Stomach (tissue), 8 donors: ENCODE measurements at regions not wholly inside any gene's neighbourhood (a gene's known extent, or its start where the extent isn't known, plus 50 kb on each side); places are given as distances from the start of the nearest gene placed in this dataset.

Experiments used
- DNase-seq, 2 donors: peaks; one replicate each; pipeline versions ENCODE4 v3.0.0 to v3.0.0-alpha.2; 2013 to 2019
- H3K27ac ChIP-seq, 5 donors: fragments of 200-600 bp in 4 of 5; sonication (generic) in 4 of 5; one replicate each; pipeline ENCODE4 v1.5.1; 2013 to 2019; ENCODE audit warnings: mild to moderate bottlenecking in 1 of 5, moderate library complexity in 1 of 5
- H3K27me3 ChIP-seq, 3 donors: fragments of 200-600 bp; sonication (generic); one replicate each; pipeline ENCODE4 v1.5.1; 2017 to 2019; ENCODE audit warnings: mixed run types in 1 of 3
- H3K36me3 ChIP-seq, 4 donors: fragments of 200-600 bp; sonication (generic); 1 replicate in 3 of 4; 2 replicates in 1 of 4; pipeline ENCODE4 v1.5.1; 2016 to 2019
- H3K4me1 ChIP-seq, 4 donors: fragments of 200-600 bp; sonication (generic); one replicate each; pipeline ENCODE4 v1.5.1; 2016 to 2019
- H3K4me3 ChIP-seq, 4 donors: fragments of 200-600 bp; sonication (generic) in 3 of 4; one replicate each; pipeline ENCODE4 v1.5.1; 2016 to 2019; ENCODE audit warnings: mild to moderate bottlenecking in 1 of 4
- H3K9me3 ChIP-seq, 4 donors: fragments of 200-600 bp; sonication (generic); one replicate each; pipeline ENCODE4 v1.5.1; 2016 to 2019
- EP300 ChIP-seq: sonication (generic); formaldehyde crosslinking; IDR thresholded peaks from one replicate; pipeline ENCODE4 v1.6.1; 2017; ENCODE audit warnings: antibody characterized with exemption
- POLR2A ChIP-seq, 4 donors: fragments of 450-650 bp; IDR thresholded peaks; one replicate each; pipeline ENCODE4 v1.6.1; 2016; ENCODE audit warnings: antibody characterized with exemption in 4 of 4, control low read depth in 2 of 4, mild to moderate bottlenecking in 1 of 4, moderate library complexity in 1 of 4
- POLR2AphosphoS5 ChIP-seq, 3 donors: sonication (generic); formaldehyde crosslinking; IDR thresholded peaks; one replicate each; pipeline ENCODE4 v1.6.1; 2016; ENCODE audit warnings: antibody characterized with exemption in 3 of 3
- WGBS, 5 donors: extraction: QIAGEN DNeasy Blood & Tissue Kit in 3 of 5; methylation state at CpG; one replicate each; pipeline versions ENCODE4 v1.1.5 to v1.1.7; 2013 to 2018; 5-methylcytosine and 5-hydroxymethylcytosine counted together
- intact Hi-C: fragments of 100-400 bp; cut with DNase I; formaldehyde crosslinking; loops from one replicate; pipeline ENCODE4 v1.15.1; 2023; ENCODE audit warnings: low total_unique reads
- TF ChIP-seq, protein P1 (sequence below), 7 experiments: fragments of 450-650 bp in 4 of 7; fragments of 200-600 bp in 3 of 7; sonication (generic) in 3 of 7; IDR thresholded peaks; one replicate each; pipeline ENCODE4 v1.5.1; 2016 to 2019; ENCODE audit warnings: antibody characterized with exemption in 7 of 7, control low read depth in 2 of 7, mild to moderate bottlenecking in 1 of 7
- donor health status: healthy with polysubstance abuse.
- donor health status: Bipolar disorder and iron deficiency.
- donor health status: healthy.

DNA sequence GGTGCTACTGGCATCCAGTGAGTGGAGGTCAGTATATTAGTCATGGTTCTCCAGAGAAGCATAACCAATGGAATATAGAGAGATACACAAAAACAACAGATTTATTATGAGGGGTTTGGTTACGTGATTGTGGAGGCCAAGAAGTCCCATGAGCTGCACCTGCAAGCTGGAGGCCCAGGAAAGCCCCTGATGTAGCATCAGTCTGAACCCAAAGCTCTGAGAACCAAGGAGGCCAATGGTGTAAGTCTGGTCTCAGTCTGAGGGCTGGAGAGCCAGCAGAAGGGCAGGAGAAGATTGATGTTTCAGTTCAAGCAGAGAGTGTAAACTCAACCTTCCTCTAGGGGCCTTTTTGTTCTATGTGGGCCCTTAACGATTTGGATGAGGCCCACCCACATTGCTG, 144.1 kb downstream of the KLF13 start:
- Histone ChIP-seq H3K27me3 (peaks cover 0 to 14% (median 0%) of the 10 kb centered on the region in 3 donors), H3K9me3 (no peaks in the 10 kb centered on the region), H3K27ac (no peak overlapping the region), H3K4me3 (no peak overlapping the region), H3K4me1 (peaks cover 0 to 19% (median 10%) of the 10 kb centered on the region in 4 donors), H3K36me3 (no peaks in the 10 kb centered on the region)
- no peak for TF ChIP-seq EP300
- TF ChIP-seq POLR2A (IDR thresholded peaks at IDR 0.05), result no peak
- TF ChIP-seq POLR2AphosphoS5 (IDR thresholded peaks at IDR 0.05), result no peak
- TF ChIP-seq, protein P1, sequence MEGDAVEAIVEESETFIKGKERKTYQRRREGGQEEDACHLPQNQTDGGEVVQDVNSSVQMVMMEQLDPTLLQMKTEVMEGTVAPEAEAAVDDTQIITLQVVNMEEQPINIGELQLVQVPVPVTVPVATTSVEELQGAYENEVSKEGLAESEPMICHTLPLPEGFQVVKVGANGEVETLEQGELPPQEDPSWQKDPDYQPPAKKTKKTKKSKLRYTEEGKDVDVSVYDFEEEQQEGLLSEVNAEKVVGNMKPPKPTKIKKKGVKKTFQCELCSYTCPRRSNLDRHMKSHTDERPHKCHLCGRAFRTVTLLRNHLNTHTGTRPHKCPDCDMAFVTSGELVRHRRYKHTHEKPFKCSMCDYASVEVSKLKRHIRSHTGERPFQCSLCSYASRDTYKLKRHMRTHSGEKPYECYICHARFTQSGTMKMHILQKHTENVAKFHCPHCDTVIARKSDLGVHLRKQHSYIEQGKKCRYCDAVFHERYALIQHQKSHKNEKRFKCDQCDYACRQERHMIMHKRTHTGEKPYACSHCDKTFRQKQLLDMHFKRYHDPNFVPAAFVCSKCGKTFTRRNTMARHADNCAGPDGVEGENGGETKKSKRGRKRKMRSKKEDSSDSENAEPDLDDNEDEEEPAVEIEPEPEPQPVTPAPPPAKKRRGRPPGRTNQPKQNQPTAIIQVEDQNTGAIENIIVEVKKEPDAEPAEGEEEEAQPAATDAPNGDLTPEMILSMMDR (IDR thresholded peaks at IDR 0.05), result no peak
- 63 to 83% (median 68%) methylated on average over 2 of the region's 2 CpGs for WGBS, 5 donors
- intact Hi-C loops, result no loop called here
- DNase-seq, result no peak

DNA sequence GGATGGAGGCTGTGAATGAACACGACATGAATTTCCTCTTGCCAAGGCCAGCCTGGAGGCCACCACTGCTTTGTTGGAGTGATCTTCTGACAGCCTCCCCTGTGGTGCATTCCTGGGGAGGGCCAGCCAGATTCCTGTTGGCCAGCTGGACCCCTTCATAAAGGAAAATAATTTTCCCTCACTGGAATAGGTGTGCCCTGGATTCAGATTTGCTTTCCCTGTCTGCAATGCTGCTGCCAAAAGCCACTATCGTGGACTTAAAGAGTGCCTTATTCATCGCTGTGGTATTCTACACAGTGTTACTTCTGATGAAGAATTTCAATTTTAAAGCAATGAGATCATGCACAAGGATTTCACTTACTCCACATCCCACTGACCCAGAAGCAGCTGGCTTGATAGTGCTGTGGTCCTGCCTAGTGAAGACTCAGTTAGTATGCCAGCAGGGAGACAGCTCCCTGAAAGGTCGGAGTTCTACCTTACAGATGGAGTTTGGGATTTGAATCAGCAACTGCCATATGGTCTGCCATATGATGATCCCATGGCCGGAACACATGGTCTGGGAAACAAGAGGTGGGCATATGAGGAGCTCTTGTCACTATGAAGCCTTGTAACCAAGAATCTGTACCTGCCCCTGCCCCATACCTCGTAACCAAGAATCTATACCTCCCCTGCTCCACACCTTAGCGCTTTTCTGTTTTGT, 145.2 kb downstream of the KLF13 start:
- intact Hi-C loops, result no loop called here
- Histone ChIP-seq H3K27me3 (peaks cover 0 to 14% (median 0%) of the 10 kb centered on the region in 3 donors), H3K4me3 (no peak overlapping the region), H3K36me3 (no peaks in the 10 kb centered on the region), H3K9me3 (no peaks in the 10 kb centered on the region), H3K4me1 (peaks cover 0 to 19% (median 10%) of the 10 kb centered on the region in 4 donors), H3K27ac (peak overlapping the region in 1 of 5 donors; percentile 1)
- TF ChIP-seq, protein P1 (IDR thresholded peaks at IDR 0.05), result no peak
- TF ChIP-seq POLR2A (IDR thresholded peaks at IDR 0.05) (no peak), EP300 (no peak), POLR2AphosphoS5 (IDR thresholded peaks at IDR 0.05) (no peak)
- 74 to 79% (median 78%) methylated on average over 7 of the region's 7 CpGs for WGBS, 5 donors
- peak in 1 of 2 donors; percentile 47 for DNase-seq

DNA sequence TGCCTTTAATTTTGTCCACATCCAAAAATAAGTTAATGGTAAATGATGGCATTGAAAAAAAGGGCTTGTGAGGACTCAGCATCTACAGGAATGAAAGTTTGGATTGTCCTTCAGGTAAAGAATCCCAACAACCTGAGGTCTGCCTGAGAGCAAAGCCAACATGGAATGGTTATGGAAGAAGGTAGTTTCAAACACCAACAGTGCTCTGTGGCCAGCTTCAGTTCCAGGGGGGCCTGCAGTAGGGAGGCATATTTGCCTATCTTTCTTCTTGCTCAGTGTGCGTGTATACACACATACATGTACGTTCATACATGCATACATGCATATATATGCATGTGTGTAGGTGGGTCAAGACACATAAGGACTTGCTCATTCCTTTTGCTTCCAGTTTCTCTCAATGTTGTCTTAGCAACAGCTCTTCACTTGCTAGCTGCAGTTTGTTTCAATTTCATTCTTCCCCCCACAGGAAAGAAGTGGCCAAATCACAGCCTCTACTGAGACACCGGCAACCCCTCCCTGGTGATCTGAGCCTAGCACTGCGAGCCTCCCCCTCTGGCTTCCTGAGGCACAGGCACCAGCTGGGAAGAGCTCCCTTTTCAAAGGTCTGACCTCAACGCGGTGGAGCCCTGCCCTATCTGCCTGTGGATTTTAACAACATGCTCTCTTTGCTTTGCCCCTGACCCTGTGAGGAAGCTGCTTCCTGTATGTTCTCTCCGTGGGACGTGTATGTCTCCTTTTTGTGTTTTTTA, 146.2 kb downstream of the KLF13 start:
- peaks cover 0 to 19% (median 10%) of the 10 kb centered on the region in 4 donors for H3K4me1 ChIP-seq
- H3K27me3 ChIP-seq, result peaks cover 0 to 14% (median 0%) of the 10 kb centered on the region in 3 donors
- WGBS, 5 donors, result 25 to 29% (median 26%) methylated on average over 8 of the region's 8 CpGs
- no peaks in the 10 kb centered on the region for H3K9me3 ChIP-seq
- DNase-seq, result peak; percentile 34 to 72
- H3K27ac ChIP-seq, result peak overlapping the region in 4 of 5 donors; percentile 11 to 68 (median 29)
- H3K36me3 ChIP-seq, result no peaks in the 10 kb centered on the region
- H3K4me3 ChIP-seq, result no peak overlapping the region
- TF ChIP-seq EP300, result no peak
- TF ChIP-seq, protein P1 (IDR thresholded peaks at IDR 0.05), result no peak
- no peak for TF ChIP-seq POLR2AphosphoS5 (IDR thresholded peaks at IDR 0.05)
- TF ChIP-seq POLR2A (IDR thresholded peaks at IDR 0.05), result no peak
- intact Hi-C loops, result no loop called here

DNA sequence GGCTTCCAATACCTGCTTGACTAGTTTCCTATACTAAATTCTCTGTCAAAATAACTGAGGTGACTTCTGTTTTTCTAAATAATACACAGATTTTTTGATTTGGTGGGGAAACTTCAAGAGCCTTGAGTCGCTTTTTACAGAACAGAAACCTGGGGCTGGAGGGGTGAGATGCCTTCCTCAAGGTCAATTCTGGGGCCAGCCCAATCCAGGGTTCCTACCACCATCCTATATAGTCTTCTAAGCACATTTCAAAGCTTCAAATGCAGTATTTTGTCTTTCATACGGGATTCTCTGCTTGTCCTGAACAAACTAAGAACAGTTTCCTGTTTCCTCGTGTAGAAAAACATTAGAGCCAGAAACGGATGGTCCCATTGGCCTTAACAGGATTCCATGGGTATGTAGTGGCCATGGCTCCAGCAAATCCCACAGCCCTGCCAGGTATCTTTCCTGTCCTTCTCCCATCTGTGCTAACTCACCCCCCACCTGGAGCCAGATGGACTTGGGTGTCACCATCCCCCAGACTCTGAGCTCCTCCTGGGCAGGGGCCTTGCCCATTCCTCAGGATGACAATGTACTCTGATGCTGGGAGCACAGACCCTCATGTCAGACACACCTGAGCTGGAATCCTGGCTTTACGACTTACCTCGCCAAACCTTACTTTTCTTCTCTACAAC, 146.9 kb downstream of the KLF13 start:
- H3K36me3 ChIP-seq, result no peaks in the 10 kb centered on the region
- 59 to 66% (median 66%) methylated on average over 6 of the region's 6 CpGs for WGBS, 5 donors
- peak in 1 of 2 donors; percentile 21 for DNase-seq
- peaks cover 0 to 19% (median 10%) of the 10 kb centered on the region in 4 donors for H3K4me1 ChIP-seq
- peaks cover 0 to 13% (median 0%) of the 10 kb centered on the region in 3 donors for H3K27me3 ChIP-seq
- TF ChIP-seq, protein P1 (IDR thresholded peaks at IDR 0.05), result no peak
- TF ChIP-seq EP300 (no peak), POLR2A (IDR thresholded peaks at IDR 0.05) (no peak), POLR2AphosphoS5 (IDR thresholded peaks at IDR 0.05) (no peak)
- H3K4me3 ChIP-seq, result no peak overlapping the region
- H3K27ac ChIP-seq, result peak overlapping the region in 4 of 5 donors; percentile 11 to 68 (median 29)
- intact Hi-C loops, result no loop called here
- no peaks in the 10 kb centered on the region for H3K9me3 ChIP-seq
